KOPT-K1 (cell line): ENCODE measurements at regions not wholly inside any gene's neighbourhood (a gene's known extent, or its start where the extent isn't known, plus 50 kb on each side); places are given as distances from the start of the nearest gene placed in this dataset.
"Not testable (repeated sequence)": the region's sequence is repeated elsewhere in the genome, so short reads cannot be mapped to it uniquely, and the experiment has no call there.

Experiments used
- H3K27ac ChIP-seq: fragments of 200-600 bp; sonication (generic); 2 replicates; pipeline ENCODE4 v1.5.1; 2016; ENCODE audit warnings: antibody characterized with exemption, mild to moderate bottlenecking, low read depth, low read length; ENCODE audit not compliant: poor library complexity, severe bottlenecking
- H3K36me3 ChIP-seq: fragments of 200-600 bp; sonication (generic); 2 replicates; pipeline ENCODE4 v1.5.1; 2017; ENCODE audit warnings: antibody characterized with exemption, mild to moderate bottlenecking, low read length, moderate library complexity; ENCODE audit not compliant: insufficient read depth
- H3K9me3 ChIP-seq: fragments of 200-600 bp; sonication (generic); 2 replicates; pipeline ENCODE4 v1.5.1; 2017; ENCODE audit warnings: antibody characterized with exemption, low read length, mild to moderate bottlenecking; ENCODE audit not compliant: insufficient read depth, poor library complexity, severe bottlenecking

GRCh38 chr6:53426117-53426516, 77.4 kb upstream of the ELOVL5 start:
- Histone ChIP-seq H3K9me3 (no peaks in the 10 kb centered on the region), H3K36me3 (no peaks in the 10 kb centered on the region), H3K27ac (no peak overlapping the region)

GRCh38 chr6:53424976-53425718, 76.4 kb upstream of the ELOVL5 start:
- Histone ChIP-seq H3K27ac (no peak overlapping the region), H3K36me3 (no peaks in the 10 kb centered on the region), H3K9me3 (no peaks in the 10 kb centered on the region)

- Histone ChIP-seq H3K36me3 (no peaks in the 10 kb centered on the region), H3K27ac (no peak overlapping the region), H3K9me3 (no peaks in the 10 kb centered on the region)
Measured at GRCh38 chr6:53424300-53424699, 75.5 kb upstream of the ELOVL5 start.

- H3K36me3 ChIP-seq, H3K27ac ChIP-seq, H3K9me3 ChIP-seq: not testable (repeated sequence)
Measured at GRCh38 chr6:53423560-53423959, 74.8 kb upstream of the ELOVL5 start.

GRCh38 chr6:53419026-53419425, 70.3 kb upstream of the ELOVL5 start:
- Histone ChIP-seq H3K36me3 (no peaks in the 10 kb centered on the region), H3K9me3 (no peaks in the 10 kb centered on the region), H3K27ac (no peak overlapping the region)

- Histone ChIP-seq H3K9me3 (no peaks in the 10 kb centered on the region), H3K27ac (no peak overlapping the region), H3K36me3 (no peaks in the 10 kb centered on the region)
Measured at GRCh38 chr6:53418288-53418687, 69.5 kb upstream of the ELOVL5 start.

- Histone ChIP-seq H3K27ac (no peak overlapping the region), H3K9me3 (no peaks in the 10 kb centered on the region), H3K36me3 (no peaks in the 10 kb centered on the region)
Measured at GRCh38 chr6:53417141-53417540, 68.4 kb upstream of the ELOVL5 start.

GRCh38 chr6:53413326-53413725, 64.6 kb upstream of the ELOVL5 start:
- no peak overlapping the region for H3K27ac ChIP-seq

GRCh38 chr6:53412751-53413150, 64.0 kb upstream of the ELOVL5 start:
- no peaks in the 10 kb centered on the region for H3K36me3 ChIP-seq
- H3K27ac ChIP-seq, result no peak overlapping the region
- no peaks in the 10 kb centered on the region for H3K9me3 ChIP-seq

More at GRCh38 chr6:53413326-53413725, 64.6 kb upstream of the ELOVL5 start:
- H3K9me3 ChIP-seq, result no peaks in the 10 kb centered on the region
- H3K36me3 ChIP-seq, result no peaks in the 10 kb centered on the region

- H3K36me3 ChIP-seq, result no peaks in the 10 kb centered on the region
- no peaks in the 10 kb centered on the region for H3K9me3 ChIP-seq
- H3K27ac ChIP-seq, result no peak overlapping the region
Measured at GRCh38 chr6:53412021-53412715, 63.4 kb upstream of the ELOVL5 start.

GRCh38 chr6:53411451-53411850, 62.7 kb upstream of the ELOVL5 start:
- Histone ChIP-seq H3K36me3 (no peaks in the 10 kb centered on the region), H3K9me3 (no peaks in the 10 kb centered on the region), H3K27ac (no peak overlapping the region)

- Histone ChIP-seq H3K27ac (peak overlapping the region; percentile 40), H3K9me3 (no peaks in the 10 kb centered on the region), H3K36me3 (no peaks in the 10 kb centered on the region)
Measured at GRCh38 chr6:53410508-53411258, 61.9 kb upstream of the ELOVL5 start.

GRCh38 chr6:53408826-53409225, 60.1 kb upstream of the ELOVL5 start:
- Histone ChIP-seq H3K36me3 (no peaks in the 10 kb centered on the region), H3K9me3 (no peaks in the 10 kb centered on the region), H3K27ac (no peak overlapping the region)

GRCh38 chr6:53399027-53399344, 50.2 kb upstream of the ELOVL5 start:
- Histone ChIP-seq H3K36me3 (no peaks in the 10 kb centered on the region), H3K27ac (no peak overlapping the region)

GRCh38 chr6:53398247-53399026, 49.7 kb upstream of the ELOVL5 start:
- Histone ChIP-seq H3K9me3 (no peaks in the 10 kb centered on the region), H3K36me3 (no peaks in the 10 kb centered on the region), H3K27ac (no peak overlapping the region)

More at GRCh38 chr6:53399027-53399344, 50.2 kb upstream of the ELOVL5 start:
- no peaks in the 10 kb centered on the region for H3K9me3 ChIP-seq
